Loucy (cell line): ENCODE measurements at regions not wholly inside any gene's neighbourhood (a gene's known extent, or its start where the extent isn't known, plus 50 kb on each side); places are given as distances from the start of the nearest gene placed in this dataset.

Source experiments
- H2AFZ ChIP-seq: fragments of 200-600 bp; sonication (generic); 2 replicates; pipeline ENCODE4 v1.6.0; 2016; ENCODE audit warnings: antibody characterized with exemption, mild to moderate bottlenecking, low read length, moderate library complexity
- H3F3A ChIP-seq: fragments of 200-600 bp; 2 replicates; pipeline ENCODE4 v1.6.0; 2016; ENCODE audit warnings: antibody characterized with exemption, low read depth, mild to moderate bottlenecking
- H3K27me3 ChIP-seq: fragments of 200-600 bp; sonication (generic); 2 replicates; pipeline ENCODE4 v1.6.1; 2014; ENCODE audit warnings: low read length, mild to moderate bottlenecking; ENCODE audit not compliant: insufficient read depth, poor library complexity, severe bottlenecking
- H3K36me3 ChIP-seq: fragments of 200-600 bp; sonication (generic); 2 replicates; pipeline ENCODE4 v1.6.1; 2016; ENCODE audit warnings: low read length; ENCODE audit not compliant: insufficient read depth
- H3K4me1 ChIP-seq: fragments of 200-600 bp; sonication (generic); 2 replicates; pipeline ENCODE4 v1.5.1; 2014; ENCODE audit warnings: low read length, mild to moderate bottlenecking; ENCODE audit not compliant: insufficient read depth, poor library complexity, severe bottlenecking
- H3K4me2 ChIP-seq: fragments of 200-600 bp; sonication (generic); 2 replicates; pipeline ENCODE4 v1.6.0; 2014; ENCODE audit warnings: antibody characterized with exemption, low read length, low read depth, mild to moderate bottlenecking; ENCODE audit not compliant: poor library complexity, severe bottlenecking
- H3K4me3 ChIP-seq: fragments of 200-600 bp; sonication (generic); 2 replicates; pipeline ENCODE4 v1.5.1; 2014; ENCODE audit warnings: low read length, mild to moderate bottlenecking, mixed read lengths; ENCODE audit not compliant: poor library complexity, severe bottlenecking
- H3K79me2 ChIP-seq: fragments of 200-600 bp; sonication (generic); 2 replicates; pipeline ENCODE4 v1.6.1; 2014; ENCODE audit warnings: low read length; ENCODE audit not compliant: insufficient read depth
- H3K9ac ChIP-seq: fragments of 200-600 bp; sonication (generic); 2 replicates; pipeline ENCODE4 v1.6.0; 2014; ENCODE audit warnings: mild to moderate bottlenecking, low read depth, low read length, moderate library complexity; ENCODE audit not compliant: poor library complexity, severe bottlenecking
- H3K9me2 ChIP-seq: fragments of 200-600 bp; sonication (generic); replicated peaks from 2 replicates; pipeline ENCODE4 v1.6.1; 2016; ENCODE audit warnings: low read depth, low read length, mixed read lengths
- H3K9me3 ChIP-seq: fragments of 200-600 bp; sonication (generic); 2 replicates; pipeline ENCODE4 v1.6.1; 2014; ENCODE audit warnings: mild to moderate bottlenecking, antibody characterized with exemption, low read length, low read depth; ENCODE audit not compliant: insufficient read depth
- H4K20me1 ChIP-seq: fragments of 200-600 bp; sonication (generic); 2 replicates; pipeline ENCODE4 v1.6.0; 2014; ENCODE audit warnings: antibody characterized with exemption, low read length, mild to moderate bottlenecking; ENCODE audit not compliant: insufficient read depth, poor library complexity, severe bottlenecking
- EZH2phosphoT487 ChIP-seq: fragments of 200-600 bp; IDR thresholded peaks from 2 replicates; pipeline ENCODE4 v1.6.1; 2018; ENCODE audit warnings: antibody characterized with exemption, mild to moderate bottlenecking, moderate library complexity, borderline replicate concordance
- TF ChIP-seq, protein P1 (sequence below): fragments of 200-600 bp; sonication (generic); conservative IDR thresholded peaks from 2 replicates; pipeline ENCODE4 v1.5.1; 2014; ENCODE audit warnings: mild to moderate bottlenecking, antibody characterized with exemption, low read length

DNA sequence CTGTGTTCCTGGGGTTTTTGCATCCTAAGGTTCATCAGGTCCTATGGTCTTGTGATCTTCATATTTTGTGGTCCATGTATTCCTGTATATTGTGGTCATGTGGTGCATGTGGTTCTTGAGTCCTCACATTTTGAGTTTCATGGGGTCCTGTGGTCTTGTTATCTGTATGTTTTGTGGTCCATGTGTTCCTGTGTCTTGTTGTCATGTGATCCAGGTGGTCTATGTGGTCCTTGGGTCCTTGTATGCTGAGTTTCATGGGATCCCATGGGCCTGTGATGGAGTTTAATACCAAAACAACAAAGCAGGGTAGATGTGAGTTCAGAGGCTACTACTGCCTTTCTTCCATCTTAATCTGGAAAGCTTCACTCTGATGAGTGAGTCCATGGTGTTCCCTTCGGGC lies 166.4 kb downstream of the TMEM18 start:
- H4K20me1 ChIP-seq = no peaks in the 10 kb centered on the region
- H3K9ac ChIP-seq = no peak overlapping the region
- no peaks in the 10 kb centered on the region for H3K27me3 ChIP-seq
- H3K4me3 ChIP-seq = no peak overlapping the region
- no peaks in the 10 kb centered on the region for H3K9me2 ChIP-seq
- no peaks in the 10 kb centered on the region for H3F3A ChIP-seq
- no peak overlapping the region for H2AFZ ChIP-seq
- peaks cover 15% of the 10 kb centered on the region; the same call in 1 of the 2 replicates for H3K9me3 ChIP-seq
- no peak overlapping the region for H3K4me2 ChIP-seq
- H3K4me1 ChIP-seq = no peaks in the 10 kb centered on the region
- no peak for TF ChIP-seq EZH2phosphoT487
- TF ChIP-seq, protein P1, sequence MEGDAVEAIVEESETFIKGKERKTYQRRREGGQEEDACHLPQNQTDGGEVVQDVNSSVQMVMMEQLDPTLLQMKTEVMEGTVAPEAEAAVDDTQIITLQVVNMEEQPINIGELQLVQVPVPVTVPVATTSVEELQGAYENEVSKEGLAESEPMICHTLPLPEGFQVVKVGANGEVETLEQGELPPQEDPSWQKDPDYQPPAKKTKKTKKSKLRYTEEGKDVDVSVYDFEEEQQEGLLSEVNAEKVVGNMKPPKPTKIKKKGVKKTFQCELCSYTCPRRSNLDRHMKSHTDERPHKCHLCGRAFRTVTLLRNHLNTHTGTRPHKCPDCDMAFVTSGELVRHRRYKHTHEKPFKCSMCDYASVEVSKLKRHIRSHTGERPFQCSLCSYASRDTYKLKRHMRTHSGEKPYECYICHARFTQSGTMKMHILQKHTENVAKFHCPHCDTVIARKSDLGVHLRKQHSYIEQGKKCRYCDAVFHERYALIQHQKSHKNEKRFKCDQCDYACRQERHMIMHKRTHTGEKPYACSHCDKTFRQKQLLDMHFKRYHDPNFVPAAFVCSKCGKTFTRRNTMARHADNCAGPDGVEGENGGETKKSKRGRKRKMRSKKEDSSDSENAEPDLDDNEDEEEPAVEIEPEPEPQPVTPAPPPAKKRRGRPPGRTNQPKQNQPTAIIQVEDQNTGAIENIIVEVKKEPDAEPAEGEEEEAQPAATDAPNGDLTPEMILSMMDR = no peak
- no peaks in the 10 kb centered on the region for H3K36me3 ChIP-seq
- no peaks in the 10 kb centered on the region for H3K79me2 ChIP-seq

- Histone ChIP-seq H3K79me2 (no peaks in the 10 kb centered on the region), H3K9me2 (no peaks in the 10 kb centered on the region), H3K9me3 (peaks cover 15% of the 10 kb centered on the region; the same call in 1 of the 2 replicates), H3K4me2 (no peak overlapping the region), H3K4me3 (no peak overlapping the region), H3F3A (no peaks in the 10 kb centered on the region), H4K20me1 (no peaks in the 10 kb centered on the region), H3K4me1 (no peaks in the 10 kb centered on the region), H3K36me3 (no peaks in the 10 kb centered on the region), H3K9ac (no peak overlapping the region), H3K27me3 (no peaks in the 10 kb centered on the region), H2AFZ (no peak overlapping the region)
- TF ChIP-seq, protein P1 = no peak
- TF ChIP-seq EZH2phosphoT487 = no peak
Measured at GRCh38 chr2:509888-510287, 167.3 kb downstream of the TMEM18 start.

GRCh38 chr2:508121-508520 lies 169.1 kb downstream of the TMEM18 start:
- Histone ChIP-seq H3K4me3 (no peak overlapping the region), H3K9me3 (peaks cover 15% of the 10 kb centered on the region; the same call in 1 of the 2 replicates), H3F3A (no peaks in the 10 kb centered on the region), H3K4me2 (no peak overlapping the region), H3K9me2 (no peaks in the 10 kb centered on the region), H3K36me3 (no peaks in the 10 kb centered on the region), H2AFZ (no peak overlapping the region), H3K4me1 (no peaks in the 10 kb centered on the region), H4K20me1 (no peaks in the 10 kb centered on the region), H3K79me2 (no peaks in the 10 kb centered on the region), H3K9ac (no peak overlapping the region), H3K27me3 (no peaks in the 10 kb centered on the region)
- TF ChIP-seq, protein P1 = no peak
- TF ChIP-seq EZH2phosphoT487 = no peak
